SK-N-SH (cell line): ENCODE measurements at regions not wholly inside any gene's neighbourhood (a gene's known extent, or its start where the extent isn't known, plus 50 kb on each side); places are given as distances from the start of the nearest gene placed in this dataset.

ENCODE experiments used
- CTCF ChIA-PET: fragments of 300-600, 350-600 bp; formaldehyde crosslinking; extraction: SDS; loops from one replicate; lab custom pipeline; 2021; lab: Yijun Ruan, JAX
- POLR2A ChIA-PET: fragments of 350-600 bp; sonication (Branson Sonifier 250); formaldehyde crosslinking; extraction: SDS; loops from one replicate; lab custom pipeline; 2020; ENCODE audit warnings: antibody characterized with exemption, inconsistent platforms; lab: Yijun Ruan, JAX
- DNase-seq: peaks from one replicate; pipeline ENCODE4 v3.0.0; 2012
- H2AFZ ChIP-seq: fragments of 200-600 bp; sonication (generic); 2 replicates; pipeline ENCODE4 v1.8.1; 2016; ENCODE audit warnings: antibody characterized with exemption, mild to moderate bottlenecking, low read depth
- H3F3A ChIP-seq: fragments of 200-600 bp; sonication (generic); replicated peaks from 2 replicates; pipeline ENCODE3; 2016; ENCODE audit warnings: antibody characterized with exemption, mild to moderate bottlenecking; ENCODE audit not compliant: insufficient read depth
- H3K27ac ChIP-seq, 2 experiments: fragments of 200-500 bp in 1 of 2; fragments of 200-600 bp in 1 of 2; sonication (Bioruptor generic) in 1 of 2; sonication (generic), shearing (Covaris generic) in 1 of 2; 2 replicates each; pipeline versions ENCODE4 v1.5.1 to v1.6.1; 2014 to 2016; ENCODE audit warnings: low read depth in 2 of 2, inconsistent platforms in 1 of 2, low read length in 1 of 2, mild to moderate bottlenecking in 1 of 2, mixed read lengths in 1 of 2
- H3K27me3 ChIP-seq: fragments of 200-600 bp; sonication (generic), shearing (Covaris generic); 2 replicates; pipeline ENCODE4 v1.6.1; 2016; ENCODE audit warnings: mixed run types; ENCODE audit not compliant: insufficient read depth
- H3K36me3 ChIP-seq, 2 experiments: fragments of 200-500 bp in 1 of 2; fragments of 200-600 bp in 1 of 2; sonication (Bioruptor generic) in 1 of 2; sonication (generic) in 1 of 2; replicated peaks in 1 of 2; 2 replicates each; pipeline versions ENCODE3 to v1.5.1; 2014 to 2016; ENCODE audit warnings: low read length in 1 of 2, mild to moderate bottlenecking in 1 of 2; ENCODE audit not compliant: insufficient read depth in 2 of 2, control insufficient read depth in 1 of 2
- H3K4me1 ChIP-seq, 2 experiments: fragments of 200-500 bp in 1 of 2; fragments of 200-600 bp in 1 of 2; sonication (Bioruptor generic) in 1 of 2; sonication (generic), shearing (Covaris generic) in 1 of 2; 2 replicates each; pipeline versions ENCODE4 v1.5.1 to v1.6.1; 2014 to 2016; ENCODE audit warnings: low read depth in 1 of 2, low read length in 1 of 2, mixed run types in 1 of 2; ENCODE audit not compliant: insufficient read depth in 2 of 2, control insufficient read depth in 1 of 2
- H3K4me2 ChIP-seq: fragments of 200-600 bp; sonication (generic), shearing (Covaris generic); 2 replicates; pipeline ENCODE4 v1.6.1; 2017; ENCODE audit warnings: mixed run types
- H3K4me3 ChIP-seq, 2 experiments: fragments of 200-500 bp in 1 of 2; fragments of 200-600 bp in 1 of 2; sonication (Bioruptor generic) in 1 of 2; sonication (generic), shearing (Covaris generic) in 1 of 2; 2 replicates each; pipeline versions ENCODE4 v1.5.1 to v1.8.1; 2014 to 2016; ENCODE audit warnings: low read depth in 2 of 2, inconsistent platforms in 1 of 2, low read length in 1 of 2, mild to moderate bottlenecking in 1 of 2, mixed read lengths in 1 of 2, moderate library complexity in 1 of 2
- H3K79me2 ChIP-seq: fragments of 200-600 bp; sonication (generic); 2 replicates; pipeline ENCODE4 v1.8.1; 2017; ENCODE audit warnings: mild to moderate bottlenecking; ENCODE audit not compliant: insufficient read depth
- H3K9ac ChIP-seq: fragments of 200-600 bp; sonication (generic); 2 replicates; pipeline ENCODE4 v1.6.1; 2017; ENCODE audit warnings: mixed run types
- H3K9me2 ChIP-seq: fragments of 200-600 bp; sonication (generic); 2 replicates; pipeline ENCODE4 v1.6.1; 2017; ENCODE audit warnings: mixed run types
- H3K9me3 ChIP-seq: fragments of 200-600 bp; sonication (generic); 2 replicates; pipeline ENCODE4 v1.6.1; 2017; ENCODE audit warnings: mixed run types, mild to moderate bottlenecking, moderate library complexity
- H4K20me1 ChIP-seq: fragments of 200-600 bp; sonication (generic); 2 replicates; pipeline ENCODE4 v1.6.1; 2017; ENCODE audit warnings: mild to moderate bottlenecking, mixed run types; ENCODE audit not compliant: insufficient read depth
- CHD2 ChIP-seq: fragments of 150-350 bp; IDR thresholded peaks from 2 replicates; pipeline ENCODE4 v1.6.1; 2018; ENCODE audit warnings: low read length; ENCODE audit not compliant: partially characterized antibody
- ELF1 ChIP-seq: IDR thresholded peaks from 2 replicates; pipeline ENCODE4 v1.4.0; 2012
- EP300 ChIP-seq, 2 experiments: IDR thresholded peaks; 2 replicates each; pipeline versions ENCODE4 v1.4.0 to v1.6.1; 2012; ENCODE audit warnings: borderline replicate concordance in 1 of 2, low read depth in 1 of 2, low read length in 1 of 2
- EZH2phosphoT487 ChIP-seq: fragments of 200-600 bp; sonication (generic); IDR thresholded peaks from 2 replicates; pipeline ENCODE4 v1.6.1; 2017; ENCODE audit warnings: low read depth, mixed run types, mild to moderate bottlenecking, antibody characterized with exemption, moderate library complexity, borderline replicate concordance
- FOXM1 ChIP-seq: IDR thresholded peaks from 2 replicates; pipeline ENCODE4 v1.4.0; 2012; ENCODE audit warnings: low read depth, mild to moderate bottlenecking
- GABPA ChIP-seq: IDR thresholded peaks from 2 replicates; pipeline ENCODE4 v1.4.0; 2012; ENCODE audit warnings: low read depth, mild to moderate bottlenecking
- GATA2 ChIP-seq: sonication (generic); formaldehyde crosslinking; IDR thresholded peaks from 2 replicates; pipeline ENCODE4 v1.5.0; 2020; ENCODE audit warnings: mild to moderate bottlenecking, missing genetic modification reagents
- MXI1 ChIP-seq: IDR thresholded peaks from 2 replicates; pipeline ENCODE4 v1.6.1; 2012; ENCODE audit warnings: mild to moderate bottlenecking, low read depth, low read length, improper control_type of control experiment
- RAD21 ChIP-seq: IDR thresholded peaks from 2 replicates; pipeline ENCODE4 v1.6.1; 2012; ENCODE audit warnings: mild to moderate bottlenecking, low read length
- RCOR1 ChIP-seq: fragments of 150-350 bp; IDR thresholded peaks from 2 replicates; pipeline ENCODE4 v1.6.1; 2017; ENCODE audit warnings: antibody characterized with exemption, low read length
- SIN3A ChIP-seq: IDR thresholded peaks from 2 replicates; pipeline ENCODE4 v1.6.1; 2012; ENCODE audit warnings: low read depth, mild to moderate bottlenecking, low read length, moderate library complexity, borderline replicate concordance
- TAF1 ChIP-seq: IDR thresholded peaks from 2 replicates; pipeline ENCODE4 v1.6.1; 2012; ENCODE audit warnings: low read depth, mild to moderate bottlenecking, low read length, moderate library complexity, borderline replicate concordance
- YY1 ChIP-seq: IDR thresholded peaks from 2 replicates; pipeline ENCODE4 v1.4.0; 2012; ENCODE audit warnings: low read depth, mild to moderate bottlenecking
- WGBS: methylation state at CpG from one replicate; pipeline ENCODE4 v1.1.6; 2017; ENCODE audit warnings: low lambda C conversion rate; 5-methylcytosine and 5-hydroxymethylcytosine counted together
- TF ChIP-seq, protein P1 (sequence below): IDR thresholded peaks from 2 replicates; pipeline ENCODE4 v1.4.0; 2012; ENCODE audit warnings: low read depth, borderline replicate concordance
- TF ChIP-seq, protein P2 (sequence below): fragments of 200-600 bp; sonication (generic); IDR thresholded peaks from 2 replicates; pipeline ENCODE4 v1.6.1; 2017; ENCODE audit warnings: antibody characterized with exemption, mild to moderate bottlenecking, moderate library complexity
- TF ChIP-seq, protein P3 (sequence below): IDR thresholded peaks from 2 replicates; pipeline ENCODE4 v1.4.0; 2012; ENCODE audit warnings: low read depth
- TF ChIP-seq, protein P4 (sequence below): fragments of 150-350 bp; IDR thresholded peaks from 2 replicates; pipeline ENCODE4 v1.6.1; 2017; ENCODE audit warnings: antibody characterized with exemption, low read length, low read depth, borderline replicate concordance

DNA sequence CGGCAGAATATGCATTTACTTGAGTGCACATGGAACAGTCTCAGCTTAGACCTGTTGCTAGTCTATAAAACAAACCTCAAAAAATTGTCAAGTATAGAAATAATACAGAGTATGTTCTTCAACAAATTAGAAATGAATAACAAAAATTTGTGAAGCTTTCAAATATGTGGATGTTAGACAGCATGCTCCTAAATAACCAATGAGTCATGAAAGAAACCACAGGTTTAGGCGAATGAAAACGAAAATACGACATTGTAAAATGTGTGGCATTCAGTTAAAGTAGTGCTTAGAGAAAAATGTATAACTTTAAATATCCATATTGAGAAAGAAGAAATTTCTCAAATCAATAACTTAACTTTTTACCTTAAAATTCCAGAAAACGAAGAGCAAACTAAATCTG is 760.0 kb upstream of the SORCS1 start:
- Histone ChIP-seq H3F3A (no peaks in the 10 kb centered on the region), H3K79me2 (no peaks in the 10 kb centered on the region), H3K27ac (no peak overlapping the region), H2AFZ (no peak overlapping the region), H3K9me3 (no peaks in the 10 kb centered on the region), H3K4me2 (no peak overlapping the region), H3K9me2 (no peaks in the 10 kb centered on the region), H3K4me3 (no peak overlapping the region), H3K4me1 (no peaks in the 10 kb centered on the region), H3K9ac (no peak overlapping the region), H3K27me3 (no peaks in the 10 kb centered on the region), H4K20me1 (no peaks in the 10 kb centered on the region), H3K36me3 (no peaks in the 10 kb centered on the region)
- DNase-seq: no peak
- ChIA-PET POLR2A (no interaction called here), CTCF (no interaction called here)
- TF ChIP-seq GABPA (no peak), RCOR1 (no peak), TAF1 (no peak), CHD2 (no peak), ELF1 (no peak), EZH2phosphoT487 (no peak), YY1 (no peak), SIN3A (no peak), GATA2 (CRISPR knock-in tag) (no peak), MXI1 (no peak), RAD21 (no peak), FOXM1 (no peak), EP300 (IDR thresholded peaks at IDR 0.05; ENCODE audit: borderline replicate concordance in 1 of 2, low read depth in 1 of 2, low read length in 1 of 2) (no peak)
- TF ChIP-seq, protein P1, sequence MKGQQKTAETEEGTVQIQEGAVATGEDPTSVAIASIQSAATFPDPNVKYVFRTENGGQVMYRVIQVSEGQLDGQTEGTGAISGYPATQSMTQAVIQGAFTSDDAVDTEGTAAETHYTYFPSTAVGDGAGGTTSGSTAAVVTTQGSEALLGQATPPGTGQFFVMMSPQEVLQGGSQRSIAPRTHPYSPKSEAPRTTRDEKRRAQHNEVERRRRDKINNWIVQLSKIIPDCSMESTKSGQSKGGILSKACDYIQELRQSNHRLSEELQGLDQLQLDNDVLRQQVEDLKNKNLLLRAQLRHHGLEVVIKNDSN: no peak
- TF ChIP-seq, protein P2, sequence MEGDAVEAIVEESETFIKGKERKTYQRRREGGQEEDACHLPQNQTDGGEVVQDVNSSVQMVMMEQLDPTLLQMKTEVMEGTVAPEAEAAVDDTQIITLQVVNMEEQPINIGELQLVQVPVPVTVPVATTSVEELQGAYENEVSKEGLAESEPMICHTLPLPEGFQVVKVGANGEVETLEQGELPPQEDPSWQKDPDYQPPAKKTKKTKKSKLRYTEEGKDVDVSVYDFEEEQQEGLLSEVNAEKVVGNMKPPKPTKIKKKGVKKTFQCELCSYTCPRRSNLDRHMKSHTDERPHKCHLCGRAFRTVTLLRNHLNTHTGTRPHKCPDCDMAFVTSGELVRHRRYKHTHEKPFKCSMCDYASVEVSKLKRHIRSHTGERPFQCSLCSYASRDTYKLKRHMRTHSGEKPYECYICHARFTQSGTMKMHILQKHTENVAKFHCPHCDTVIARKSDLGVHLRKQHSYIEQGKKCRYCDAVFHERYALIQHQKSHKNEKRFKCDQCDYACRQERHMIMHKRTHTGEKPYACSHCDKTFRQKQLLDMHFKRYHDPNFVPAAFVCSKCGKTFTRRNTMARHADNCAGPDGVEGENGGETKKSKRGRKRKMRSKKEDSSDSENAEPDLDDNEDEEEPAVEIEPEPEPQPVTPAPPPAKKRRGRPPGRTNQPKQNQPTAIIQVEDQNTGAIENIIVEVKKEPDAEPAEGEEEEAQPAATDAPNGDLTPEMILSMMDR: no peak
- TF ChIP-seq, protein P3, sequence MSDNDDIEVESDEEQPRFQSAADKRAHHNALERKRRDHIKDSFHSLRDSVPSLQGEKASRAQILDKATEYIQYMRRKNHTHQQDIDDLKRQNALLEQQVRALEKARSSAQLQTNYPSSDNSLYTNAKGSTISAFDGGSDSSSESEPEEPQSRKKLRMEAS: no peak
- TF ChIP-seq, protein P4, sequence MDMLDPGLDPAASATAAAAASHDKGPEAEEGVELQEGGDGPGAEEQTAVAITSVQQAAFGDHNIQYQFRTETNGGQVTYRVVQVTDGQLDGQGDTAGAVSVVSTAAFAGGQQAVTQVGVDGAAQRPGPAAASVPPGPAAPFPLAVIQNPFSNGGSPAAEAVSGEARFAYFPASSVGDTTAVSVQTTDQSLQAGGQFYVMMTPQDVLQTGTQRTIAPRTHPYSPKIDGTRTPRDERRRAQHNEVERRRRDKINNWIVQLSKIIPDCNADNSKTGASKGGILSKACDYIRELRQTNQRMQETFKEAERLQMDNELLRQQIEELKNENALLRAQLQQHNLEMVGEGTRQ: no peak
- WGBS: 47% methylated on average over 5 of the region's 5 CpGs
